GM12878 (cell line): ENCODE measurements at regions not wholly inside any gene's neighbourhood (a gene's known extent, or its start where the extent isn't known, plus 50 kb on each side); places are given as distances from the start of the nearest gene placed in this dataset.

ENCODE experiments used
- CBFB ChIP-seq: IDR thresholded peaks from 2 replicates; pipeline ENCODE4 v1.6.1; 2016; ENCODE audit warnings: antibody characterized with exemption, low read depth
- CTCF ChIP-seq, 3 experiments: IDR thresholded peaks in 2 of 3; conservative IDR thresholded peaks in 1 of 3; 2 replicates each; pipeline ENCODE4 v1.5.1; 2011; ENCODE audit warnings: low read depth in 3 of 3, low read length in 3 of 3, mild to moderate bottlenecking in 3 of 3, control low read depth in 2 of 3, moderate library complexity in 2 of 3, inconsistent platforms in 1 of 3, mixed read lengths in 1 of 3; ENCODE audit not compliant: control insufficient read depth in 2 of 3, insufficient read depth in 1 of 3; ENCODE audit errors: extremely low read depth in 1 of 3
- REST ChIP-seq: IDR thresholded peaks from 2 replicates; pipeline ENCODE4 v1.6.1; 2012; ENCODE audit warnings: mild to moderate bottlenecking, low read depth, low read length

- no peak for TF ChIP-seq CTCF (IDR thresholded peaks at IDR 0.05 in 2 of 3, conservative IDR thresholded peaks at IDR 0.05 in 1 of 3; ENCODE audit: control insufficient read depth in 2 of 3, extremely low read depth in 1 of 3, insufficient read depth in 1 of 3, low read depth in 3 of 3, low read length in 3 of 3)
- no peak for TF ChIP-seq REST
- TF ChIP-seq CBFB, result no peak
These were observed 704.9 kb upstream of the CHRM3 start for GRCh38 chr1:238681451-238681850.
